Endodermal cell (in vitro differentiated cells): ENCODE measurements at regions not wholly inside any gene's neighbourhood (a gene's known extent, or its start where the extent isn't known, plus 50 kb on each side); places are given as distances from the start of the nearest gene placed in this dataset.

Experiments used
- DNase-seq: peaks from one replicate; pipeline ENCODE4 v3.0.0-alpha.2; 2017
- H3K27ac ChIP-seq: 2 replicates; pipeline ENCODE4 v1.5.1; 2013; ENCODE audit warnings: mild to moderate bottlenecking, low read depth, low read length, moderate library complexity
- H3K27me3 ChIP-seq: 2 replicates; pipeline ENCODE4 v1.6.1; 2013; ENCODE audit warnings: mild to moderate bottlenecking, low read length, moderate library complexity; ENCODE audit not compliant: insufficient read depth, control insufficient read depth, poor library complexity, severe bottlenecking
- H3K36me3 ChIP-seq: 2 replicates; pipeline ENCODE4 v1.7.0; 2013; ENCODE audit warnings: mild to moderate bottlenecking, low read length, moderate library complexity; ENCODE audit not compliant: control insufficient read depth, insufficient read depth
- H3K4me1 ChIP-seq: one replicate; pipeline ENCODE4 v1.7.0; 2013; ENCODE audit warnings: low read length; ENCODE audit not compliant: control insufficient read depth, insufficient read depth
- H3K4me3 ChIP-seq: 2 replicates; pipeline ENCODE4 v1.5.1; 2013; ENCODE audit warnings: mild to moderate bottlenecking, low read length, moderate library complexity
- H3K9ac ChIP-seq: 2 replicates; pipeline ENCODE4 v1.6.1; 2013; ENCODE audit warnings: mild to moderate bottlenecking, low read length, moderate library complexity; ENCODE audit not compliant: poor library complexity, severe bottlenecking; ENCODE audit errors: extremely low read depth
- H3K9me3 ChIP-seq: 2 replicates; pipeline ENCODE4 v1.6.1; 2013; ENCODE audit warnings: mild to moderate bottlenecking, low read length, moderate library complexity; ENCODE audit not compliant: control insufficient read depth
- H3K27ac Mint-ChIP-seq: 2 replicates; pipeline ENCODE4 v1.8.0; 2020; ENCODE audit warnings: mixed read lengths
- H3K27me3 Mint-ChIP-seq: 2 replicates; pipeline ENCODE4 v1.8.0; 2021; ENCODE audit warnings: mild to moderate bottlenecking, mixed read lengths; ENCODE audit not compliant: insufficient read depth
- H3K36me3 Mint-ChIP-seq: 2 replicates; pipeline ENCODE4 v1.8.0; 2020; ENCODE audit warnings: low read depth, mixed read lengths
- H3K4me1 Mint-ChIP-seq: 2 replicates; pipeline ENCODE4 v1.8.0; 2020; ENCODE audit warnings: mixed read lengths
- H3K4me3 Mint-ChIP-seq: 2 replicates; pipeline ENCODE4 v1.8.0; 2020; ENCODE audit warnings: mild to moderate bottlenecking, moderate library complexity, mixed read lengths
- H3K9me3 Mint-ChIP-seq: 2 replicates; pipeline ENCODE4 v1.8.0; 2020; ENCODE audit warnings: mild to moderate bottlenecking, mixed read lengths
- WGBS, 2 experiments: methylation state at CpG; one replicate each; pipeline versions ENCODE4 v1.1.5 to v1.1.7; 2013; ENCODE audit warnings: missing lambda C conversion rate in 2 of 2, mixed read lengths in 1 of 2; ENCODE audit not compliant: insufficient coverage in 1 of 2, insufficient read length in 1 of 2; 5-methylcytosine and 5-hydroxymethylcytosine counted together
- TF ChIP-seq, protein P1 (sequence below): fragments of 200-600 bp; sonication (generic); conservative IDR thresholded peaks from 2 replicates; pipeline ENCODE4 v1.5.0; 2021; ENCODE audit warnings: antibody characterized with exemption, mild to moderate bottlenecking

DNA sequence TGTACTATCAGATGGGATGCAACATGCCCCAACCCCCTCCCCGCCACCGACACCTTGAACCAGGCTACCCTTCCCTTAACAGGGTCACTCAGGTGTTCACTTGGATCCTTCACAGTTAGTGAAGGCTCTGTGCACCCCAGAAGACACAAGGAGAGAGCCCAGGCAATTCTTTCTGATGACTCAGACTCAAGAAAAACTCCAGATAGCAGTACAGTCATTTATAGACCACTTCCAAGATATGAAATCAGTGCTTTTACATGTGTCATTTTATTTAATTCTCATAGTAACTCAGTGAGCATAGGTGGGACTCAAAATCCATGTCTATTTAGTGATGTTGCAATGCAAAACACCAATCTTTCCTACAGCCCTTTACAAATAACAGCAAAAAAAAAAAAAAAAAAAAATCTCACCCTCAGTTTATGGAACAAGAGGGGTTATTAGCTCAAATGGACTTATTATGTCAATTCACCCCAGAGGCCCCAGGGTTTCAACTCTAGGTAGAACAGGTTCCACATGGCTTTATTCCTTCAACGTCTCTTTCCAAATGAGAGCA, 71.9 kb downstream of the FOXD1 start:
- Histone ChIP-seq H3K4me1 (no peaks in the 10 kb centered on the region), H3K4me3 (no peak overlapping the region), H3K27ac (no peak overlapping the region), H3K36me3 (no peaks in the 10 kb centered on the region), H3K27me3 (no peaks in the 10 kb centered on the region), H3K9me3 (no peaks in the 10 kb centered on the region), H3K9ac (no peak overlapping the region)
- H3K27ac Mint-ChIP-seq: no peak overlapping the region
- TF ChIP-seq, protein P1, sequence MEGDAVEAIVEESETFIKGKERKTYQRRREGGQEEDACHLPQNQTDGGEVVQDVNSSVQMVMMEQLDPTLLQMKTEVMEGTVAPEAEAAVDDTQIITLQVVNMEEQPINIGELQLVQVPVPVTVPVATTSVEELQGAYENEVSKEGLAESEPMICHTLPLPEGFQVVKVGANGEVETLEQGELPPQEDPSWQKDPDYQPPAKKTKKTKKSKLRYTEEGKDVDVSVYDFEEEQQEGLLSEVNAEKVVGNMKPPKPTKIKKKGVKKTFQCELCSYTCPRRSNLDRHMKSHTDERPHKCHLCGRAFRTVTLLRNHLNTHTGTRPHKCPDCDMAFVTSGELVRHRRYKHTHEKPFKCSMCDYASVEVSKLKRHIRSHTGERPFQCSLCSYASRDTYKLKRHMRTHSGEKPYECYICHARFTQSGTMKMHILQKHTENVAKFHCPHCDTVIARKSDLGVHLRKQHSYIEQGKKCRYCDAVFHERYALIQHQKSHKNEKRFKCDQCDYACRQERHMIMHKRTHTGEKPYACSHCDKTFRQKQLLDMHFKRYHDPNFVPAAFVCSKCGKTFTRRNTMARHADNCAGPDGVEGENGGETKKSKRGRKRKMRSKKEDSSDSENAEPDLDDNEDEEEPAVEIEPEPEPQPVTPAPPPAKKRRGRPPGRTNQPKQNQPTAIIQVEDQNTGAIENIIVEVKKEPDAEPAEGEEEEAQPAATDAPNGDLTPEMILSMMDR: no peak
- peaks cover 24% of the 10 kb centered on the region for H3K4me1 Mint-ChIP-seq
- peaks cover 37% of the 10 kb centered on the region for H3K27me3 Mint-ChIP-seq
- no peak overlapping the region for H3K4me3 Mint-ChIP-seq
- H3K9me3 Mint-ChIP-seq: peaks cover 7% of the 10 kb centered on the region
- H3K36me3 Mint-ChIP-seq: no peaks in the 10 kb centered on the region
- WGBS, 2 experiments: 91% methylated on average over 3 of the region's 3 CpGs; no CpG with 5 or more reads in 1 of the 2 experiments
- DNase-seq: no peak

DNA sequence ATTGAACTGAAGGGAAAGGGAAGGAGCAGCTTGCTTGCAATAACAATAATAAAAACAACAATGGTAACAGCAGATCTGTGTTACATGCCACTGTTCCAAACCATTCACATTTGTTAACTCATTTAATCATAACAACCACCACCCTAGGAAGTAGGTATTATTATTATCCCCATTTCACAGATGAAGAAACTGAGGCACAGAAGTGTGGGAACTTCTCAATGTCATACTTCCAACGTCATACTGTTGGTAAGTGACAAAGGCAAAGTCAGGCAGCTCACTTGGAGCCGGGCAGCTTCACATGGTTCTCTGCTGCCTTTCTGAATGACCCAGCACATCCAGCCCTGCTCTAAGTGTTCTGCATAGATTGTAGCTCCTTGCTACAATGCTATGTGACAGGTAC, 72.6 kb downstream of the FOXD1 start:
- Histone ChIP-seq H3K4me3 (no peak overlapping the region), H3K27me3 (no peaks in the 10 kb centered on the region), H3K9ac (no peak overlapping the region), H3K27ac (no peak overlapping the region), H3K36me3 (no peaks in the 10 kb centered on the region), H3K9me3 (no peaks in the 10 kb centered on the region), H3K4me1 (no peaks in the 10 kb centered on the region)
- Mint-ChIP-seq H3K4me3 (no peak overlapping the region), H3K27ac (no peak overlapping the region), H3K27me3 (peaks cover 30% of the 10 kb centered on the region), H3K4me1 (peaks cover 30% of the 10 kb centered on the region), H3K9me3 (peaks cover 4% of the 10 kb centered on the region), H3K36me3 (no peaks in the 10 kb centered on the region)
- TF ChIP-seq, protein P1: no peak
- DNase-seq: no peak
- WGBS, 2 experiments: 88 to 100% methylated on average over 2 of the region's 2 CpGs

DNA sequence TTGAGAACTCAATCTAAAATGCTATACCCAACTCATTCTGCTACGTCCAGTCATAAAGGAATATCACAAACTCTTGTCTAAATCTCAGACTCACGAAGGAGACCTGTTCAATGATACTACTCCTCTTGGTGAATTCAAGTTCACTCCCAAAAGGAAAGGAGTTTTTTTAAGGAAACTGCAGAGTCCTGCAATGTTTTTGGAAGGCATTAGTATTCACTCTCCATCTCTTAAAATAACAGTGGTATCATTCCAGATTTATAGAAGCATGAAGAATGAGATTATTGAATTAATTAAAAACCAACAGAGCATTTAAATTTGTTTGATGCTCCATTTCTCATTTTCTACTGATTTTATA, 73.4 kb downstream of the FOXD1 start:
- no peak overlapping the region for H3K4me3 ChIP-seq
- WGBS, 2 experiments: 86 to 87% methylated on average over 2 of the region's 2 CpGs
- TF ChIP-seq, protein P1: no peak
- H3K27me3 ChIP-seq: no peaks in the 10 kb centered on the region
- no peaks in the 10 kb centered on the region for H3K9me3 ChIP-seq
- H3K4me1 ChIP-seq: no peaks in the 10 kb centered on the region
- H3K36me3 ChIP-seq: no peaks in the 10 kb centered on the region
- Mint-ChIP-seq H3K4me1 (peaks cover 37% of the 10 kb centered on the region), H3K27ac (no peak overlapping the region), H3K27me3 (peaks cover 22% of the 10 kb centered on the region), H3K36me3 (no peaks in the 10 kb centered on the region), H3K4me3 (no peak overlapping the region), H3K9me3 (no peaks in the 10 kb centered on the region)
- DNase-seq: no peak
- H3K27ac ChIP-seq: no peak overlapping the region
- no peak overlapping the region for H3K9ac ChIP-seq
